ENCODE measurements at regions not wholly inside any gene's neighbourhood (a gene's known extent, or its start where the extent isn't known, plus 50 kb on each side); places are given as distances from the start of the nearest gene placed in this dataset.

GRCh38 chr19:34084396-34085145 lies 87.7 kb upstream of the LSM14A start:
- Histone ChIP-seq H3K4me3 (ENCODE audit: low read depth in 2 of 2, low read length in 1 of 2) (no peak overlapping the region), H2AFZ (ENCODE audit: low read depth) (no peak overlapping the region), H3K27me3 (ENCODE audit: insufficient read depth) (no peaks in the 10 kb centered on the region), H4K20me1 (ENCODE audit: insufficient read depth) (no peaks in the 10 kb centered on the region), H3K9me3 (no peaks in the 10 kb centered on the region), H3K9me2 (no peaks in the 10 kb centered on the region), H3K4me1 (ENCODE audit: control insufficient read depth in 1 of 2, insufficient read depth in 2 of 2, low read depth in 1 of 2, low read length in 1 of 2) (no peaks in the 10 kb centered on the region), H3K9ac (no peak overlapping the region), H3K4me2 (no peak overlapping the region), H3K79me2 (ENCODE audit: insufficient read depth) (no peaks in the 10 kb centered on the region), H3K27ac (ENCODE audit: low read depth in 2 of 2, low read length in 1 of 2) (no peak overlapping the region), H3K36me3 (replicated peaks in 1 of 2; ENCODE audit: control insufficient read depth in 1 of 2, insufficient read depth in 2 of 2, low read length in 1 of 2) (no peaks in the 10 kb centered on the region), H3F3A (replicated peaks; ENCODE audit: insufficient read depth) (no peaks in the 10 kb centered on the region)
- ChIA-PET POLR2A (interaction anchor here (0.5 kb wide), 1 partner anchor 9 kb away, joined by 4 read pairs; no protein-coding TSS in a partner anchor), CTCF (interaction anchor here (0.8 to 6.9 kb wide), 5 partner anchors 9 to 307 kb away, joined by 3 to 52 read pairs (median 9); no protein-coding TSS in a partner anchor)
- no peak for DNase-seq
- 11% methylated on average over 3 of the region's 3 CpGs for WGBS (ENCODE audit: low lambda C conversion rate)
- TF ChIP-seq USF2 (IDR thresholded peaks at IDR 0.05; ENCODE audit: borderline replicate concordance, low read depth, low read length) (no peak), POLR2AphosphoS5 (IDR thresholded peaks at IDR 0.05; ENCODE audit: low read depth, low read length) (no peak), TEAD4 (IDR thresholded peaks at IDR 0.05; ENCODE audit: borderline replicate concordance, insufficient read depth) (no peak), RCOR1 (IDR thresholded peaks at IDR 0.05; ENCODE audit: low read length) (no peak), MXI1 (IDR thresholded peaks at IDR 0.05; ENCODE audit: low read depth, low read length) (no peak), TAF1 (IDR thresholded peaks at IDR 0.05; ENCODE audit: borderline replicate concordance, low read depth, low read length) (no peak)
- TF ChIP-seq, protein P1, sequence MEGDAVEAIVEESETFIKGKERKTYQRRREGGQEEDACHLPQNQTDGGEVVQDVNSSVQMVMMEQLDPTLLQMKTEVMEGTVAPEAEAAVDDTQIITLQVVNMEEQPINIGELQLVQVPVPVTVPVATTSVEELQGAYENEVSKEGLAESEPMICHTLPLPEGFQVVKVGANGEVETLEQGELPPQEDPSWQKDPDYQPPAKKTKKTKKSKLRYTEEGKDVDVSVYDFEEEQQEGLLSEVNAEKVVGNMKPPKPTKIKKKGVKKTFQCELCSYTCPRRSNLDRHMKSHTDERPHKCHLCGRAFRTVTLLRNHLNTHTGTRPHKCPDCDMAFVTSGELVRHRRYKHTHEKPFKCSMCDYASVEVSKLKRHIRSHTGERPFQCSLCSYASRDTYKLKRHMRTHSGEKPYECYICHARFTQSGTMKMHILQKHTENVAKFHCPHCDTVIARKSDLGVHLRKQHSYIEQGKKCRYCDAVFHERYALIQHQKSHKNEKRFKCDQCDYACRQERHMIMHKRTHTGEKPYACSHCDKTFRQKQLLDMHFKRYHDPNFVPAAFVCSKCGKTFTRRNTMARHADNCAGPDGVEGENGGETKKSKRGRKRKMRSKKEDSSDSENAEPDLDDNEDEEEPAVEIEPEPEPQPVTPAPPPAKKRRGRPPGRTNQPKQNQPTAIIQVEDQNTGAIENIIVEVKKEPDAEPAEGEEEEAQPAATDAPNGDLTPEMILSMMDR (IDR thresholded peaks at IDR 0.05) = no peak

DNA sequence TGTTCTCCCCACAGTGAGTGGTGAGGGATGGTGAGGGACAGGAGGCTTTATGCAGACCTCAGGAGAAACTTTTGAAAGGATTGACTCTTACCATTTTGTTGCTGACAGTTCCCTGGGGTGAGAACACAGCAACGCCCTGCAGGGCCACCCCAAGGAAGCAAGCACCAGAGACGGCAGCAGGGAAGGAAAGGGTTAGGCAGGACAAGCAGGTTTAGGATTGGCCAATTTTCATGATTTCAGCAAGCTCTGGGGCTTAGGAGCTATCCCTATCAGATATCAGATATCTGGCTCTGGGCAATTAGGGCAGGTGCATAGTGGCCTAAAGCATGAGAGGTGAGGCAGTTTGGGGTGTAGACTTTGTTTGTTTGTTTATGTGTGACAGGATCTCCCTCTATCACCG lies 87.0 kb upstream of the LSM14A start:
- no peaks in the 10 kb centered on the region for H3K36me3 ChIP-seq (replicated peaks in 1 of 2; ENCODE audit: control insufficient read depth in 1 of 2, insufficient read depth in 2 of 2, low read length in 1 of 2)
- no peak overlapping the region for H3K4me3 ChIP-seq (ENCODE audit: low read depth in 2 of 2, low read length in 1 of 2)
- H3K79me2 ChIP-seq (ENCODE audit: insufficient read depth) = no peaks in the 10 kb centered on the region
- H2AFZ ChIP-seq (ENCODE audit: low read depth) = no peak overlapping the region
- ChIA-PET POLR2A (interaction anchor here (0.5 kb wide), 1 partner anchor 8 kb away, joined by 4 read pairs; no protein-coding TSS in a partner anchor), CTCF (interaction anchor here (0.8 to 6.9 kb wide), 5 partner anchors 8 to 307 kb away, joined by 3 to 52 read pairs (median 9); no protein-coding TSS in a partner anchor)
- TF ChIP-seq MAX (IDR thresholded peaks at IDR 0.05; ENCODE audit: low read depth) = no peak
- TF ChIP-seq CHD2 (IDR thresholded peaks at IDR 0.05; ENCODE audit: low read length, partially characterized antibody) = no peak
- TF ChIP-seq FOXJ3 (CRISPR knock-in tag; IDR thresholded peaks at IDR 0.05) = no peak
- no peak for TF ChIP-seq GABPA (IDR thresholded peaks at IDR 0.05; ENCODE audit: low read depth)
- no peak for TF ChIP-seq EZH2phosphoT487 (IDR thresholded peaks at IDR 0.05; ENCODE audit: borderline replicate concordance, low read depth)
- no peak for TF ChIP-seq TEAD4 (IDR thresholded peaks at IDR 0.05; ENCODE audit: borderline replicate concordance, insufficient read depth)
- no peak for TF ChIP-seq RFX5 (IDR thresholded peaks at IDR 0.05; ENCODE audit: low read length)
- no peak for TF ChIP-seq FOSL2 (IDR thresholded peaks at IDR 0.05; ENCODE audit: borderline replicate concordance, low read depth)
- TF ChIP-seq, protein P2, sequence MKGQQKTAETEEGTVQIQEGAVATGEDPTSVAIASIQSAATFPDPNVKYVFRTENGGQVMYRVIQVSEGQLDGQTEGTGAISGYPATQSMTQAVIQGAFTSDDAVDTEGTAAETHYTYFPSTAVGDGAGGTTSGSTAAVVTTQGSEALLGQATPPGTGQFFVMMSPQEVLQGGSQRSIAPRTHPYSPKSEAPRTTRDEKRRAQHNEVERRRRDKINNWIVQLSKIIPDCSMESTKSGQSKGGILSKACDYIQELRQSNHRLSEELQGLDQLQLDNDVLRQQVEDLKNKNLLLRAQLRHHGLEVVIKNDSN (IDR thresholded peaks at IDR 0.05; ENCODE audit: borderline replicate concordance, low read depth) = no peak
- no peak for TF ChIP-seq ELF1 (IDR thresholded peaks at IDR 0.05)
- TF ChIP-seq SMC3 (IDR thresholded peaks at IDR 0.05; ENCODE audit: low read depth, low read length) = no peak
- no peak for TF ChIP-seq ZBTB33 (IDR thresholded peaks at IDR 0.05; ENCODE audit: borderline replicate concordance, low read depth)
- TF ChIP-seq RCOR1 (IDR thresholded peaks at IDR 0.05; ENCODE audit: low read length) = no peak
- TF ChIP-seq EP300 (IDR thresholded peaks at IDR 0.05; ENCODE audit: borderline replicate concordance in 1 of 2, low read depth in 1 of 2, low read length in 1 of 2) = no peak
- TF ChIP-seq RXRA (IDR thresholded peaks at IDR 0.05; ENCODE audit: borderline replicate concordance, low read depth) = no peak
- no peak for TF ChIP-seq POLR2AphosphoS5 (IDR thresholded peaks at IDR 0.05; ENCODE audit: low read depth, low read length)
- H4K20me1 ChIP-seq (ENCODE audit: insufficient read depth) = no peaks in the 10 kb centered on the region
- H3K9me3 ChIP-seq = no peaks in the 10 kb centered on the region
- no peaks in the 10 kb centered on the region for H3K9me2 ChIP-seq
- no peaks in the 10 kb centered on the region for H3F3A ChIP-seq (replicated peaks; ENCODE audit: insufficient read depth)
- 31% methylated on average over 3 of the region's 3 CpGs for WGBS (ENCODE audit: low lambda C conversion rate)
- no peak overlapping the region for H3K4me2 ChIP-seq
- no peaks in the 10 kb centered on the region for H3K27me3 ChIP-seq (ENCODE audit: insufficient read depth)
- no peaks in the 10 kb centered on the region for H3K4me1 ChIP-seq (ENCODE audit: control insufficient read depth in 1 of 2, insufficient read depth in 2 of 2, low read depth in 1 of 2, low read length in 1 of 2)
- no peak overlapping the region for H3K27ac ChIP-seq (ENCODE audit: low read depth in 2 of 2, low read length in 1 of 2)
- no peak overlapping the region for H3K9ac ChIP-seq
- DNase-seq = no peak

All from SK-N-SH (cell line).